IMR-90 (cell line): ENCODE measurements at regions not wholly inside any gene's neighbourhood (a gene's known extent, or its start where the extent isn't known, plus 50 kb on each side); places are given as distances from the start of the nearest gene placed in this dataset.

Source experiments
- ATAC-seq: fragments of 200-7000 bp; cut with Tn5 transposase; 2 replicates; pipeline ENCODE4 v1.9.1; 2020; ENCODE audit warnings: low read depth, mild to moderate bottlenecking, moderate library complexity
- BruUV-seq: library from RNA; stranded (reverse); fragments of 400-500 nt; replicated peaks from 2 replicates; lab custom pipeline; 2021; lab: Mats Ljungman, UMichigan
- CTCF ChIA-PET: fragments of 300-600 bp; formaldehyde crosslinking; extraction: SDS; loops from one replicate; lab custom pipeline; 2021; ENCODE audit warnings: antibody characterized with exemption; lab: Yijun Ruan, JAX
- POLR2A ChIA-PET: fragments of 300-600 bp; sonication (Branson Sonifier 250); formaldehyde crosslinking; loops from one replicate; lab custom pipeline; 2022; ENCODE audit warnings: antibody characterized with exemption; ENCODE audit not compliant: unreplicated experiment; lab: Charles Lee
- DNase-seq: peaks from one replicate; pipeline ENCODE4 v3.0.0; 2013
- H2AFZ ChIP-seq: replicated peaks from 2 replicates; pipeline ENCODE3; 2013; ENCODE audit warnings: low read length, mild to moderate bottlenecking; ENCODE audit not compliant: poor library complexity
- H2AK5ac ChIP-seq: 2 replicates; pipeline ENCODE4 v1.6.1; 2013; ENCODE audit warnings: low read depth, low read length, inconsistent platforms
- H2AK9ac ChIP-seq: replicated peaks from 2 replicates; pipeline ENCODE3; 2013; ENCODE audit warnings: mild to moderate bottlenecking, low read depth, low read length, moderate library complexity; ENCODE audit not compliant: poor library complexity
- H2BK120ac ChIP-seq: 2 replicates; pipeline ENCODE4 v1.6.1; 2013; ENCODE audit warnings: low read depth, low read length, inconsistent platforms
- H2BK15ac ChIP-seq: 3 replicates; pipeline ENCODE4 v1.6.1; 2013; ENCODE audit warnings: low read depth, low read length, inconsistent platforms
- H2BK20ac ChIP-seq: 2 replicates; pipeline ENCODE4 v1.6.1; 2013; ENCODE audit warnings: low read depth, mild to moderate bottlenecking, inconsistent platforms, low read length, moderate library complexity
- H2BK5ac ChIP-seq: 2 replicates; pipeline ENCODE4 v1.6.1; 2013; ENCODE audit warnings: mild to moderate bottlenecking, low read depth, low read length, inconsistent platforms; ENCODE audit not compliant: poor library complexity, severe bottlenecking
- H3K14ac ChIP-seq: replicated peaks from 2 replicates; pipeline ENCODE4 v1.6.1; 2013; ENCODE audit warnings: low read depth, low read length, inconsistent platforms
- H3K18ac ChIP-seq: 2 replicates; pipeline ENCODE4 v1.6.1; 2013; ENCODE audit warnings: low read depth, low read length, control low read depth
- H3K23ac ChIP-seq: 2 replicates; pipeline ENCODE4 v1.6.1; 2013; ENCODE audit warnings: low read depth, low read length, inconsistent platforms
- H3K27ac ChIP-seq: 2 replicates; pipeline ENCODE4 v1.5.1; 2013; ENCODE audit warnings: mild to moderate bottlenecking, control low read depth, low read length; ENCODE audit not compliant: insufficient read depth
- H3K27me3 ChIP-seq: 2 replicates; pipeline ENCODE4 v1.6.1; 2013; ENCODE audit warnings: low read length; ENCODE audit not compliant: control insufficient read depth, insufficient read depth
- H3K36me3 ChIP-seq: 2 replicates; pipeline ENCODE4 v1.6.1; 2013; ENCODE audit warnings: low read length, mixed read lengths; ENCODE audit not compliant: control insufficient read depth, insufficient read depth
- H3K4ac ChIP-seq: 2 replicates; pipeline ENCODE4 v1.6.1; 2013; ENCODE audit warnings: low read depth, low read length, inconsistent platforms
- H3K4me1 ChIP-seq: 2 replicates; pipeline ENCODE4 v1.6.1; 2013; ENCODE audit warnings: low read length, mixed read lengths; ENCODE audit not compliant: control insufficient read depth, insufficient read depth
- H3K4me2 ChIP-seq: 2 replicates; pipeline ENCODE4 v1.6.1; 2013; ENCODE audit warnings: low read depth, mild to moderate bottlenecking, control low read depth, low read length, moderate library complexity
- H3K4me3 ChIP-seq: 2 replicates; pipeline ENCODE4 v1.5.1; 2013; ENCODE audit warnings: low read depth, mild to moderate bottlenecking, control low read depth, low read length, moderate library complexity; ENCODE audit not compliant: insufficient read depth
- H3K56ac ChIP-seq: 2 replicates; pipeline ENCODE4 v1.6.1; 2013; ENCODE audit warnings: low read length, inconsistent platforms; ENCODE audit not compliant: insufficient read depth; ENCODE audit errors: extremely low read depth
- H3K79me1 ChIP-seq, 2 experiments: 2 replicates each; pipeline ENCODE4 v1.6.1; 2013; ENCODE audit warnings: low read length in 2 of 2, inconsistent platforms in 1 of 2, low read depth in 1 of 2
- H3K9ac ChIP-seq: 2 replicates; pipeline ENCODE4 v1.6.1; 2013; ENCODE audit warnings: low read depth, low read length, control low read depth
- H3K9me1 ChIP-seq: 2 replicates; pipeline ENCODE4 v1.6.1; 2013; ENCODE audit warnings: low read length, inconsistent platforms; ENCODE audit not compliant: insufficient read depth
- H3K9me3 ChIP-seq: 2 replicates; pipeline ENCODE4 v1.6.1; 2013; ENCODE audit warnings: low read length; ENCODE audit not compliant: control insufficient read depth, insufficient read depth
- H4K20me1 ChIP-seq: 2 replicates; pipeline ENCODE4 v1.6.1; 2013; ENCODE audit warnings: low read length, inconsistent platforms; ENCODE audit not compliant: insufficient read depth
- H4K5ac ChIP-seq: 2 replicates; pipeline ENCODE4 v1.6.1; 2013; ENCODE audit warnings: mild to moderate bottlenecking, low read depth, low read length, control low read depth
- H4K8ac ChIP-seq, 2 experiments: 2 replicates each; pipeline ENCODE4 v1.6.1; 2013; ENCODE audit warnings: low read depth in 2 of 2, low read length in 2 of 2, control low read depth in 1 of 2, inconsistent platforms in 1 of 2
- H4K91ac ChIP-seq: 2 replicates; pipeline ENCODE4 v1.6.1; 2013; ENCODE audit warnings: low read depth, low read length, inconsistent platforms; ENCODE audit not compliant: insufficient read depth
- BHLHE40 ChIP-seq: fragments of 150-350 bp; IDR thresholded peaks from 2 replicates; pipeline ENCODE4 v1.6.1; 2016; ENCODE audit warnings: mild to moderate bottlenecking, low read depth, low read length
- CEBPB ChIP-seq: IDR thresholded peaks from 2 replicates; pipeline ENCODE4 v1.6.1; 2012; ENCODE audit warnings: low read depth, low read length, improper control_type of control experiment
- CHD1 ChIP-seq: IDR thresholded peaks from 2 replicates; pipeline ENCODE4 v1.6.1; 2012; ENCODE audit warnings: low read depth, low read length, improper control_type of control experiment
- MAFK ChIP-seq: IDR thresholded peaks from 2 replicates; pipeline ENCODE4 v1.6.1; 2012; ENCODE audit warnings: low read depth, low read length, improper control_type of control experiment
- NFE2L2 ChIP-seq: fragments of 150-350 bp; IDR thresholded peaks from 2 replicates; pipeline ENCODE4 v1.6.1; 2016; ENCODE audit warnings: low read depth, mild to moderate bottlenecking, low read length
- POLR2A ChIP-seq: IDR thresholded peaks from 2 replicates; pipeline ENCODE4 v1.6.1; 2012; ENCODE audit warnings: mild to moderate bottlenecking, low read depth, low read length
- RAD21 ChIP-seq: IDR thresholded peaks from 2 replicates; pipeline ENCODE4 v1.6.1; 2012; ENCODE audit warnings: low read length, improper control_type of control experiment
- RCOR1 ChIP-seq: IDR thresholded peaks from 2 replicates; pipeline ENCODE4 v1.6.1; 2012; ENCODE audit warnings: mild to moderate bottlenecking, low read length, improper control_type of control experiment; ENCODE audit not compliant: insufficient replicate concordance
- SMC3 ChIP-seq: fragments of 150-350 bp; IDR thresholded peaks from 2 replicates; pipeline ENCODE4 v1.6.1; 2016; ENCODE audit warnings: low read depth, mild to moderate bottlenecking, antibody characterized with exemption, low read length, moderate library complexity
- WGBS, 2 experiments: methylation state at CpG; one replicate each; pipeline versions ENCODE4 v1.1.5 to v1.1.7; 2013; ENCODE audit warnings: missing lambda C conversion rate in 2 of 2; ENCODE audit not compliant: insufficient read length in 1 of 2; ENCODE audit errors: extremely low coverage in 2 of 2; 5-methylcytosine and 5-hydroxymethylcytosine counted together
- dilution Hi-C: fragments of 300-500 bp; cut with HindIII; formaldehyde crosslinking; loops from one replicate; pipeline ENCODE4 v1.14.3; 2018; ENCODE audit warnings: low sequenced_read_pairs; ENCODE audit not compliant: unreplicated experiment
- in situ Hi-C: fragments of 300-500 bp; cut with MboI; formaldehyde crosslinking; loops from 3 replicates; pipeline ENCODE4 v1.14.3; 2019; ENCODE audit warnings: low sequenced_read_pairs, inconsistent platforms, mixed read lengths
- intact Hi-C: fragments of 100-400 bp; cut with micrococcal nuclease; formaldehyde crosslinking; loops from 2 replicates; pipeline ENCODE4 v1.10.0; 2022
- TF ChIP-seq, protein P1 (sequence below): fragments of 150-350 bp; IDR thresholded peaks from 2 replicates; pipeline ENCODE4 v1.6.1; 2016; ENCODE audit warnings: low read depth, mild to moderate bottlenecking, low read length, moderate library complexity, borderline replicate concordance
- TF ChIP-seq, protein P2 (sequence below): fragments of 150-350 bp; IDR thresholded peaks from 2 replicates; pipeline ENCODE4 v1.6.1; 2017; ENCODE audit warnings: mild to moderate bottlenecking, antibody characterized with exemption, low read length, low read depth
- TF ChIP-seq, protein P3 (sequence below): conservative IDR thresholded peaks from 2 replicates; pipeline ENCODE4 v1.5.1; 2012; ENCODE audit warnings: mild to moderate bottlenecking, low read depth, low read length, improper control_type of control experiment

DNA sequence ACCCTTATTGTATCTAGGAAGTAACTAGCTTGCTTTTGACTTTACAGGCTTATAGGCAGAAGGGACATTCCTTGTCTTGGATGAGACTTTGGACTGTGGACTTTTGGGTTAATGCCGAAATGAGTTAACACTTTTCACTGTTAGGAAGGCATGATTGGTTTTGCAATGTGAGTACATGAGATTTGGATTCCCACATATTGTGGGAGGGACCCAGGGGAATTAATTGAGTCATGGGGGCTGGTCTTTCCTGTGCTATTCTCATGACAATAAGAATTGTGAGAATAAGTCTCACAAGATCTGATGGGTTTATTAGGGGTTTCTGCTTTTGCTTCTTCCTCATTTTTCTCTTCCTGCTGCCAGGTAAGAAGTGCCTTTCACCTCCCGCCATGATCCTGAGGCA is 417.5 kb downstream of the HINT1 start:
- H4K91ac ChIP-seq: no peak overlapping the region
- no peak overlapping the region for H3K56ac ChIP-seq
- no peaks in the 10 kb centered on the region for H3K36me3 ChIP-seq
- H2BK20ac ChIP-seq: no peak overlapping the region
- no peak overlapping the region for H3K4ac ChIP-seq
- DNase-seq: no peak
- TF ChIP-seq SMC3 (no peak), BHLHE40 (no peak), RAD21 (no peak), CHD1 (no peak), RCOR1 (no peak), NFE2L2 (no peak), MAFK (no peak), CEBPB (no peak), POLR2A (no peak)
- TF ChIP-seq, protein P1, sequence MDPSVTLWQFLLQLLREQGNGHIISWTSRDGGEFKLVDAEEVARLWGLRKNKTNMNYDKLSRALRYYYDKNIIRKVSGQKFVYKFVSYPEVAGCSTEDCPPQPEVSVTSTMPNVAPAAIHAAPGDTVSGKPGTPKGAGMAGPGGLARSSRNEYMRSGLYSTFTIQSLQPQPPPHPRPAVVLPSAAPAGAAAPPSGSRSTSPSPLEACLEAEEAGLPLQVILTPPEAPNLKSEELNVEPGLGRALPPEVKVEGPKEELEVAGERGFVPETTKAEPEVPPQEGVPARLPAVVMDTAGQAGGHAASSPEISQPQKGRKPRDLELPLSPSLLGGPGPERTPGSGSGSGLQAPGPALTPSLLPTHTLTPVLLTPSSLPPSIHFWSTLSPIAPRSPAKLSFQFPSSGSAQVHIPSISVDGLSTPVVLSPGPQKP: no peak
- TF ChIP-seq, protein P2, sequence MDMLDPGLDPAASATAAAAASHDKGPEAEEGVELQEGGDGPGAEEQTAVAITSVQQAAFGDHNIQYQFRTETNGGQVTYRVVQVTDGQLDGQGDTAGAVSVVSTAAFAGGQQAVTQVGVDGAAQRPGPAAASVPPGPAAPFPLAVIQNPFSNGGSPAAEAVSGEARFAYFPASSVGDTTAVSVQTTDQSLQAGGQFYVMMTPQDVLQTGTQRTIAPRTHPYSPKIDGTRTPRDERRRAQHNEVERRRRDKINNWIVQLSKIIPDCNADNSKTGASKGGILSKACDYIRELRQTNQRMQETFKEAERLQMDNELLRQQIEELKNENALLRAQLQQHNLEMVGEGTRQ: no peak
- TF ChIP-seq, protein P3, sequence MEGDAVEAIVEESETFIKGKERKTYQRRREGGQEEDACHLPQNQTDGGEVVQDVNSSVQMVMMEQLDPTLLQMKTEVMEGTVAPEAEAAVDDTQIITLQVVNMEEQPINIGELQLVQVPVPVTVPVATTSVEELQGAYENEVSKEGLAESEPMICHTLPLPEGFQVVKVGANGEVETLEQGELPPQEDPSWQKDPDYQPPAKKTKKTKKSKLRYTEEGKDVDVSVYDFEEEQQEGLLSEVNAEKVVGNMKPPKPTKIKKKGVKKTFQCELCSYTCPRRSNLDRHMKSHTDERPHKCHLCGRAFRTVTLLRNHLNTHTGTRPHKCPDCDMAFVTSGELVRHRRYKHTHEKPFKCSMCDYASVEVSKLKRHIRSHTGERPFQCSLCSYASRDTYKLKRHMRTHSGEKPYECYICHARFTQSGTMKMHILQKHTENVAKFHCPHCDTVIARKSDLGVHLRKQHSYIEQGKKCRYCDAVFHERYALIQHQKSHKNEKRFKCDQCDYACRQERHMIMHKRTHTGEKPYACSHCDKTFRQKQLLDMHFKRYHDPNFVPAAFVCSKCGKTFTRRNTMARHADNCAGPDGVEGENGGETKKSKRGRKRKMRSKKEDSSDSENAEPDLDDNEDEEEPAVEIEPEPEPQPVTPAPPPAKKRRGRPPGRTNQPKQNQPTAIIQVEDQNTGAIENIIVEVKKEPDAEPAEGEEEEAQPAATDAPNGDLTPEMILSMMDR: no peak
- no peak overlapping the region for H2BK5ac ChIP-seq
- dilution Hi-C loops: no loop called here
- no peak overlapping the region for H3K18ac ChIP-seq
- no peak overlapping the region for H3K9ac ChIP-seq
- H3K9me3 ChIP-seq: peaks cover 2% of the 10 kb centered on the region; the same call in 1 of the 2 replicates
- H2AK9ac ChIP-seq: no peak overlapping the region
- H2AFZ ChIP-seq: no peak overlapping the region
- no peak overlapping the region for H4K8ac ChIP-seq
- no peaks in the 10 kb centered on the region for H3K4me1 ChIP-seq
- H3K79me1 ChIP-seq: no peaks in the 10 kb centered on the region
- H3K4me2 ChIP-seq: no peak overlapping the region
- H3K27ac ChIP-seq: no peak overlapping the region
- no peak overlapping the region for H4K5ac ChIP-seq
- ChIA-PET POLR2A (no interaction called here), CTCF (no interaction called here)
- no peak overlapping the region for H3K4me3 ChIP-seq
- H3K9me1 ChIP-seq: no peaks in the 10 kb centered on the region
- in situ Hi-C loops: no loop called here
- no peak overlapping the region for H2BK15ac ChIP-seq
- WGBS, 2 experiments: 40% methylated on average over 1 of the region's 2 CpGs; no CpG with 5 or more reads in 1 of the 2 experiments
- ATAC-seq: no peak
- no peak overlapping the region for H3K14ac ChIP-seq
- intact Hi-C loops: no loop called here
- BruUV-seq: no TSS peak
- H3K23ac ChIP-seq: no peak overlapping the region
- no peak overlapping the region for H2AK5ac ChIP-seq
- no peaks in the 10 kb centered on the region for H3K27me3 ChIP-seq
- H2BK120ac ChIP-seq: no peak overlapping the region
- no peaks in the 10 kb centered on the region for H4K20me1 ChIP-seq
